ENCODE measurements at regions not wholly inside any gene's neighbourhood (a gene's known extent, or its start where the extent isn't known, plus 50 kb on each side); places are given as distances from the start of the nearest gene placed in this dataset.

- no peak for DNase-seq (ENCODE audit: insufficient read length, low spot score)
- FAIRE-seq = no peak
Measured at GRCh38 chr2:140064243-140064642, 1284.1 kb upstream of the NXPH2 start.

GRCh38 chr2:140063356-140063755 lies 1283.2 kb upstream of the NXPH2 start:
- no peak for DNase-seq (ENCODE audit: insufficient read length, low spot score)
- no peak for FAIRE-seq

GRCh38 chr2:140061240-140061639 lies 1281.0 kb upstream of the NXPH2 start:
- FAIRE-seq (no peak), DNase-seq (ENCODE audit: insufficient read length, low spot score) (no peak)

- DNase-seq (ENCODE audit: insufficient read length, low spot score) = no peak
- FAIRE-seq = no peak
Measured at GRCh38 chr2:140057928-140058327, 1277.7 kb upstream of the NXPH2 start.

GRCh38 chr2:140041811-140042210 lies 1261.6 kb upstream of the NXPH2 start:
- DNase-seq (ENCODE audit: insufficient read length, low spot score) (no peak), FAIRE-seq (no peak)

GRCh38 chr2:140041239-140041638 lies 1261.0 kb upstream of the NXPH2 start:
- DNase-seq (ENCODE audit: insufficient read length, low spot score) (no peak), FAIRE-seq (no peak)

- no peak for FAIRE-seq
- no peak for DNase-seq (ENCODE audit: insufficient read length, low spot score)
Measured at GRCh38 chr2:140033638-140034037, 1253.4 kb upstream of the NXPH2 start.

- DNase-seq (ENCODE audit: insufficient read length, low spot score) (no peak), FAIRE-seq (no peak)
Measured at GRCh38 chr2:140027966-140028365, 1247.8 kb upstream of the NXPH2 start.

GRCh38 chr2:140027320-140027719 lies 1247.1 kb upstream of the NXPH2 start:
- no peak for FAIRE-seq
- DNase-seq (ENCODE audit: insufficient read length, low spot score) = no peak

- FAIRE-seq = no peak
- no peak for DNase-seq (ENCODE audit: insufficient read length, low spot score)
Measured at GRCh38 chr2:140023291-140023690, 1243.1 kb upstream of the NXPH2 start.

GRCh38 chr2:140018541-140018940 lies 1238.4 kb upstream of the NXPH2 start:
- no peak for FAIRE-seq
- no peak for DNase-seq (ENCODE audit: insufficient read length, low spot score)

- no peak for DNase-seq (ENCODE audit: insufficient read length, low spot score)
- no peak for FAIRE-seq
Measured at GRCh38 chr2:140014204-140014546, 1234.0 kb upstream of the NXPH2 start.

GRCh38 chr2:140013545-140014203 lies 1233.5 kb upstream of the NXPH2 start:
- no peak for FAIRE-seq
- DNase-seq (ENCODE audit: insufficient read length, low spot score) = no peak

- no peak for FAIRE-seq
Measured at GRCh38 chr2:140011287-140011686, 1231.1 kb upstream of the NXPH2 start.

GRCh38 chr2:140002110-140002509 lies 1221.9 kb upstream of the NXPH2 start:
- FAIRE-seq (no peak), DNase-seq (ENCODE audit: insufficient read length, low spot score) (no peak)

More at GRCh38 chr2:140011287-140011686, 1231.1 kb upstream of the NXPH2 start:
- no peak for DNase-seq (ENCODE audit: insufficient read length, low spot score)

- no peak for FAIRE-seq
- no peak for DNase-seq (ENCODE audit: insufficient read length, low spot score)
Measured at GRCh38 chr2:139992711-139993345, 1212.6 kb upstream of the NXPH2 start.

- no peak for DNase-seq (ENCODE audit: insufficient read length, low spot score)
- FAIRE-seq = no peak
Measured at GRCh38 chr2:139992078-139992477, 1211.9 kb upstream of the NXPH2 start.

GRCh38 chr2:139990646-139991335 lies 1210.6 kb upstream of the NXPH2 start:
- no peak for FAIRE-seq
- no peak for DNase-seq (ENCODE audit: insufficient read length, low spot score)

- no peak for FAIRE-seq
- no peak for DNase-seq (ENCODE audit: insufficient read length, low spot score)
Measured at GRCh38 chr2:139969323-139969722, 1189.1 kb upstream of the NXPH2 start.

GRCh38 chr2:139968588-139968987 lies 1188.4 kb upstream of the NXPH2 start:
- FAIRE-seq = no peak
- no peak for DNase-seq (ENCODE audit: insufficient read length, low spot score)

GRCh38 chr2:139967665-139968064 lies 1187.5 kb upstream of the NXPH2 start:
- DNase-seq (ENCODE audit: insufficient read length, low spot score) = no peak
- FAIRE-seq = no peak
